Body of pancreas (tissue), 4 donors: ENCODE measurements at regions not wholly inside any gene's neighbourhood (a gene's known extent, or its start where the extent isn't known, plus 50 kb on each side); places are given as distances from the start of the nearest gene placed in this dataset.

Experiments used
- ATAC-seq: fragments of 150-250 bp; one replicate; pipeline ENCODE4 v1.9.1; 2016
- DNase-seq, 4 donors: peaks; one replicate each; pipeline ENCODE4 v3.0.0-alpha.2; 2019
- H3K27ac ChIP-seq, 4 donors: fragments of 200-600 bp; sonication (generic); 1 replicate in 3 of 4; 2 replicates in 1 of 4; pipeline versions ENCODE4 v1.5.1 to v1.6.1; 2016 to 2019; ENCODE audit warnings: mild to moderate bottlenecking in 1 of 4, mixed read lengths in 1 of 4, moderate library complexity in 1 of 4
- H3K27me3 ChIP-seq, 2 donors: fragments of 200-600 bp; sonication (generic); one replicate each; pipeline ENCODE4 v1.6.0; 2016; ENCODE audit warnings: mild to moderate bottlenecking in 1 of 2
- H3K36me3 ChIP-seq, 2 donors: fragments of 200-600 bp; sonication (generic); replicated peaks in 1 of 2; 2 replicates each; pipeline ENCODE4 v1.5.1; 2016; ENCODE audit warnings: low read depth in 2 of 2; ENCODE audit not compliant: insufficient read depth in 1 of 2
- H3K4me1 ChIP-seq: fragments of 200-600 bp; sonication (generic); one replicate; pipeline ENCODE4 v1.6.0; 2016
- H3K4me3 ChIP-seq, 2 donors: fragments of 200-600 bp; sonication (generic); 1 replicate in 1 of 2; 2 replicates in 1 of 2; pipeline ENCODE4 v1.5.1; 2016 to 2019
- H3K9me3 ChIP-seq, 3 donors: fragments of 200-600 bp; sonication (generic); 1 replicate in 2 of 3; 2 replicates in 1 of 3; pipeline ENCODE4 v1.5.1; 2016
- CTCF ChIP-seq, 7 experiments: fragments of 450-650 bp in 4 of 7; fragments of 200-600 bp in 3 of 7; sonication (generic) in 3 of 7; IDR thresholded peaks; one replicate each; pipeline ENCODE4 v1.5.1; 2016 to 2019; ENCODE audit warnings: antibody characterized with exemption in 7 of 7
- POLR2A ChIP-seq, 3 donors: fragments of 450-650 bp; IDR thresholded peaks; one replicate each; pipeline ENCODE4 v1.6.1; 2016; ENCODE audit warnings: antibody characterized with exemption in 3 of 3, mild to moderate bottlenecking in 2 of 3
- WGBS, 2 donors: methylation state at CpG; one replicate each; pipeline ENCODE4 v1.1.5; 2017; 5-methylcytosine and 5-hydroxymethylcytosine counted together
- intact Hi-C: fragments of 100-400 bp; cut with DNase I; formaldehyde crosslinking; loops from one replicate; pipeline ENCODE4 v1.15.1; 2023

GRCh38 chr17:71919896-71920295 lies 200.9 kb upstream of the SOX9 start:
- Histone ChIP-seq H3K4me1 (no peaks in the 10 kb centered on the region), H3K27me3 (no peaks in the 10 kb centered on the region), H3K9me3 (no peaks in the 10 kb centered on the region), H3K36me3 (no peaks in the 10 kb centered on the region), H3K27ac (no peak overlapping the region), H3K4me3 (no peak overlapping the region)
- DNase-seq: no peak
- ATAC-seq: no peak
- intact Hi-C loops: no loop called here
- TF ChIP-seq CTCF (IDR thresholded peaks at IDR 0.05): no peak
- no peak for TF ChIP-seq POLR2A (IDR thresholded peaks at IDR 0.05)
- WGBS, 2 donors: 69 to 78% methylated on average over 7 of the region's 7 CpGs

- no peaks in the 10 kb centered on the region for H3K36me3 ChIP-seq
- ATAC-seq (no peak), DNase-seq (no peak)
- no peaks in the 10 kb centered on the region for H3K9me3 ChIP-seq
- no peaks in the 10 kb centered on the region for H3K4me1 ChIP-seq
- intact Hi-C loops: no loop called here
- H3K4me3 ChIP-seq: no peak overlapping the region
- no peak overlapping the region for H3K27ac ChIP-seq
- H3K27me3 ChIP-seq: no peaks in the 10 kb centered on the region
- TF ChIP-seq POLR2A (IDR thresholded peaks at IDR 0.05): no peak
- TF ChIP-seq CTCF (IDR thresholded peaks at IDR 0.05): no peak
- WGBS, 2 donors: 87% methylated on average over 2 of the region's 2 CpGs
These were observed 199.0 kb upstream of the SOX9 start for GRCh38 chr17:71921796-71922195.

GRCh38 chr17:71922439-71922838 lies 198.4 kb upstream of the SOX9 start:
- intact Hi-C loops: no loop called here
- no peak for DNase-seq
- H3K36me3 ChIP-seq: no peaks in the 10 kb centered on the region
- H3K4me1 ChIP-seq: no peaks in the 10 kb centered on the region
- no peaks in the 10 kb centered on the region for H3K9me3 ChIP-seq
- no peak for TF ChIP-seq CTCF (IDR thresholded peaks at IDR 0.05)
- TF ChIP-seq POLR2A (IDR thresholded peaks at IDR 0.05): no peak
- H3K27ac ChIP-seq: no peak overlapping the region
- no peak overlapping the region for H3K4me3 ChIP-seq
- H3K27me3 ChIP-seq: no peaks in the 10 kb centered on the region
- ATAC-seq: no peak

- WGBS, 2 donors: 82 to 86% methylated on average over 5 of the region's 5 CpGs
- Histone ChIP-seq H3K27ac (no peak overlapping the region), H3K9me3 (no peaks in the 10 kb centered on the region), H3K27me3 (no peaks in the 10 kb centered on the region), H3K4me3 (no peak overlapping the region), H3K36me3 (no peaks in the 10 kb centered on the region), H3K4me1 (no peaks in the 10 kb centered on the region)
- DNase-seq: no peak
- intact Hi-C loops: no loop called here
- TF ChIP-seq POLR2A (IDR thresholded peaks at IDR 0.05) (no peak), CTCF (IDR thresholded peaks at IDR 0.05) (no peak)
- ATAC-seq: no peak
These were observed 193.9 kb upstream of the SOX9 start for GRCh38 chr17:71926746-71927398.

- ATAC-seq (no peak), DNase-seq (no peak)
- no peak overlapping the region for H3K4me3 ChIP-seq
- H3K36me3 ChIP-seq: no peaks in the 10 kb centered on the region
- H3K27me3 ChIP-seq: no peaks in the 10 kb centered on the region
- WGBS, 2 donors: 85 to 90% methylated on average over 3 of the region's 3 CpGs
- no peak overlapping the region for H3K27ac ChIP-seq
- no peaks in the 10 kb centered on the region for H3K9me3 ChIP-seq
- intact Hi-C loops: no loop called here
- no peak for TF ChIP-seq CTCF (IDR thresholded peaks at IDR 0.05)
- no peak for TF ChIP-seq POLR2A (IDR thresholded peaks at IDR 0.05)
- no peaks in the 10 kb centered on the region for H3K4me1 ChIP-seq
These were observed 187.5 kb upstream of the SOX9 start for GRCh38 chr17:71933306-71933705.
